Uterus (tissue), 2 donors: ENCODE measurements at regions not wholly inside any gene's neighbourhood (a gene's known extent, or its start where the extent isn't known, plus 50 kb on each side); places are given as distances from the start of the nearest gene placed in this dataset.

Experiments
- CTCF ChIP-seq, 4 experiments: fragments of 200-600 bp in 2 of 4; fragments of 450-650 bp in 2 of 4; sonication (generic) in 2 of 4; IDR thresholded peaks; one replicate each; pipeline ENCODE4 v1.5.1; 2016 to 2019; ENCODE audit warnings: antibody characterized with exemption in 4 of 4, mild to moderate bottlenecking in 2 of 4, moderate library complexity in 1 of 4
- POLR2A ChIP-seq, 2 donors: fragments of 450-650 bp; IDR thresholded peaks; one replicate each; pipeline ENCODE4 v1.6.1; 2016; ENCODE audit warnings: antibody characterized with exemption in 2 of 2, mild to moderate bottlenecking in 1 of 2, moderate library complexity in 1 of 2

DNA sequence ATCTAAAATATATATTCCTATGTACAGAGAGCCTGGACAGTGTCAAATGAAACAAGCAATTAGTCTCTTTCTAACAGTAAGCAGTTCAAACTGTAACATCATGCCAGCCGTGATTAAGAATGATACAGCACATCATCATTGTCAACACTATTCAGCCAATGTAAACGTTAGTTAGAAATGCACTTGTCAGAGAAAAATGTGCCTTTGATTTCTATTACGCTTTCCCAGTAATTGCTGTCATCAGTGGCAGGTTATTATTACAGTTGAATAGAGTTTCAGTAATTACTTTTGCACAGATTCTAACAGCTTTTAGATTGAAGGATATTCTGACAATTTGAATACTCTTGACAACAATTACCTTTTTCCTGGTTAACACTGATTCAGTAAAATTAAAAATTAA, 1007.1 kb downstream of the SH3BGRL start:
- TF ChIP-seq CTCF (IDR thresholded peaks at IDR 0.05) = no peak
- TF ChIP-seq POLR2A (IDR thresholded peaks at IDR 0.05) = no peak
